Neural crest cell (in vitro differentiated cells): ENCODE measurements at regions not wholly inside any gene's neighbourhood (a gene's known extent, or its start where the extent isn't known, plus 50 kb on each side); places are given as distances from the start of the nearest gene placed in this dataset.
"Not testable (repeated sequence)": the region's sequence is repeated elsewhere in the genome, so short reads cannot be mapped to it uniquely, and the experiment has no call there.

ENCODE experiments used
- DNase-seq: peaks from one replicate; pipeline ENCODE4 v3.0.0; 2021; ENCODE audit warnings: low read depth, mixed read lengths, low spot score
- H3K27ac Mint-ChIP-seq: one replicate; pipeline ENCODE4 v1.8.0; 2021; ENCODE audit warnings: mild to moderate bottlenecking, mixed read lengths; ENCODE audit not compliant: unreplicated experiment
- H3K27me3 Mint-ChIP-seq: 2 replicates; pipeline ENCODE4 v1.8.0; 2021; ENCODE audit warnings: low read depth, mild to moderate bottlenecking, mixed read lengths
- H3K36me3 Mint-ChIP-seq: 2 replicates; pipeline ENCODE4 v1.8.0; 2021; ENCODE audit warnings: low read depth, mild to moderate bottlenecking, mixed read lengths
- H3K4me1 Mint-ChIP-seq: 2 replicates; pipeline ENCODE4 v1.8.0; 2021; ENCODE audit warnings: mixed read lengths
- H3K4me3 Mint-ChIP-seq: one replicate; pipeline ENCODE4 v1.8.0; 2021; ENCODE audit warnings: mild to moderate bottlenecking, mixed read lengths
- H3K9me3 Mint-ChIP-seq: 2 replicates; pipeline ENCODE4 v1.8.0; 2021; ENCODE audit warnings: mixed read lengths
- CTCF ChIP-seq: fragments of 200-600 bp; sonication (generic); conservative IDR thresholded peaks from 2 replicates; pipeline ENCODE4 v1.5.0; 2021; ENCODE audit warnings: antibody characterized with exemption, mild to moderate bottlenecking

- H3K9me3 Mint-ChIP-seq, result no peaks in the 10 kb centered on the region
- DNase-seq, result no peak
- peaks cover 39% of the 10 kb centered on the region for H3K4me1 Mint-ChIP-seq
- H3K36me3 Mint-ChIP-seq, result no peaks in the 10 kb centered on the region
- H3K27me3 Mint-ChIP-seq, result no peaks in the 10 kb centered on the region
- no peak overlapping the region for H3K4me3 Mint-ChIP-seq
- H3K27ac Mint-ChIP-seq, result no peak overlapping the region
- no peak for TF ChIP-seq CTCF
These were observed 1350.1 kb upstream of the ACO1 start for GRCh38 chr9:31034311-31034710.

GRCh38 chr9:31040564-31040963 lies 1343.9 kb upstream of the ACO1 start:
- Mint-ChIP-seq H3K36me3 (no peaks in the 10 kb centered on the region), H3K9me3 (no peaks in the 10 kb centered on the region), H3K27ac (no peak overlapping the region), H3K4me1 (no peaks in the 10 kb centered on the region), H3K27me3 (no peaks in the 10 kb centered on the region), H3K4me3 (no peak overlapping the region)
- TF ChIP-seq CTCF, result no peak
- no peak for DNase-seq

DNA sequence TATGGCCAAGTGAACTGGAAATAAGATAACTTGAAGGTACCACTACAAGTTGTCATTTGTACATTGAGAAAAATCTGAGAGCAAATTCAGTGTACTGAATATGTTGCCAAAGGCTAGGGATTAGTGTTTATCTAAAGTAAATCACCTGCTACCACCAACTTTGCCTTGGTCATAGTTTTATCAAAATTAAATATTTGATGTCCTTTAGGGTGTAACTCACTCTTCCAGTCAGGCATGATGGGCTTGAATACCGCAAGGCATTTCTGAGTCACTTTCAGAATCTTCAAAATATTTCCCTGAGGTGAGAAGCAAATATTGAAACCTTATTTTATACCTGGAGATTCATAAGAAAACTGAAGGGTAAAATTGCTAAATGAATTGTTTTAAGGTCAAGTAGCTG lies 1338.6 kb upstream of the ACO1 start:
- Mint-ChIP-seq H3K4me3 (no peak overlapping the region), H3K36me3 (no peaks in the 10 kb centered on the region), H3K9me3 (no peaks in the 10 kb centered on the region), H3K4me1 (peaks cover 3% of the 10 kb centered on the region), H3K27ac (no peak overlapping the region), H3K27me3 (no peaks in the 10 kb centered on the region)
- DNase-seq, result no peak
- TF ChIP-seq CTCF, result no peak

DNA sequence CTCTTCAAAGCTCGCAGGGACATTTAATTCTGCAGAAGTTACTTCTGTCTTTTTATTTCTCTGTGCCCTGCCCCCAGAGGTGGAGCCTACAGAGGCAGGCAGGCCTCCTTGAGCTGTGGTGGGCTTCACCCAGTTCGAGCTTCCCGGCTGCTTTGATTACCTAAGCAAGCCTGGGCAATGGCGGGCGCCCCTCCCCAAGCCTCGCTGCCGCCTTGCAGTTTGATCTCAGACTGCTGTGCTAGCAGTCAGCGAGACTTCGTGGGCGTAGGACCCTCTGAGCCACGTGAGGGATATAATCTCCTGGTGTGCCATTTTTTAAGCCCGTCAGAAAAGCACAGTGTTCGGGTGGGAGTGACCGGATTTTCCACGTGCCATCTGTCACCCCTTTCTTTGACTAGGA lies 1322.9 kb upstream of the ACO1 start:
- H3K4me3 Mint-ChIP-seq, H3K9me3 Mint-ChIP-seq, H3K27ac Mint-ChIP-seq, DNase-seq, H3K27me3 Mint-ChIP-seq, H3K4me1 Mint-ChIP-seq, H3K36me3 Mint-ChIP-seq: not testable (repeated sequence)

DNA sequence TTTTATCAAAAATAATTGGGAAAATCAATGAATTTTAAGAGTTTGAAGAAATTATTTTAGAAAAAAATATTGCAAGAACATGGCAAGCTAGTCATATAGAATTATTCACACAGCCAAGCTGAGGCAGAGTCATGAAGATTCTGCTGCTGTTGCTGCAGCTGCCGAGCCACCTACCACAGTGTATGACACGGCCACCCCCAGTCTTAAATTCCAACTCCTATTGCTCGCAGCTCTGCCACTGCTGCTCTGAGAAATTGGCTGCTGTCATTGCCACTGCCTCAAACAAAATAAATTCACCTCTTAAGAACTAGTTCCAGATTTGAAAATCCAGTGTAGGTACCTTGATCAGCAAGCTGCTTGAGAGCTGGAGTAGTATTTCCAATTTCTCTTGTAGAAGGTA lies 1318.8 kb upstream of the ACO1 start:
- Mint-ChIP-seq H3K27ac (no peak overlapping the region), H3K9me3 (peaks cover 3% of the 10 kb centered on the region), H3K4me3 (no peak overlapping the region), H3K4me1 (no peaks in the 10 kb centered on the region), H3K27me3 (no peaks in the 10 kb centered on the region), H3K36me3 (peaks cover 3% of the 10 kb centered on the region)
- no peak for TF ChIP-seq CTCF
- DNase-seq, result no peak

DNA sequence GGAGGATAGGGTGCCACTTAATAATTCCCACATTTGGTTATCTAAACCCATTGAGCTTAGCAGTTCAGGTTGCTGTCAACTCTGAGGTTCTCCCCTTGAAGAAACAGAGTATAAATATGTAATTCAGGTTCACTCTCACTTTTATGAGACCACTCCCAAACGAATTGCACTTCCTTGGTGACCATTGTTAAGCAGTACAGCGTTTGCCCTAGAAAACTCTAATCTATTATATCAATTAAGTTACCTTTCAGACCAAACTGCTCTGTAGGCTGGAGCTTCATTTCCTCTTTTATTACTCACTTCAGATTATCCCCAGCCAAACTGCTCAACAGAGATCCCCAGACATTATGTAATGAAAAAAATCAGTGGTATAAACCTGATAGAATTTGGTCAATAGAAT lies 1317.0 kb upstream of the ACO1 start:
- peaks cover 3% of the 10 kb centered on the region for H3K9me3 Mint-ChIP-seq
- TF ChIP-seq CTCF, result no peak
- H3K27ac Mint-ChIP-seq, result no peak overlapping the region
- no peak for DNase-seq
- no peaks in the 10 kb centered on the region for H3K4me1 Mint-ChIP-seq
- no peak overlapping the region for H3K4me3 Mint-ChIP-seq
- no peaks in the 10 kb centered on the region for H3K36me3 Mint-ChIP-seq
- H3K27me3 Mint-ChIP-seq, result no peaks in the 10 kb centered on the region
